GM19372 (cell line): ENCODE measurements at regions not wholly inside any gene's neighbourhood (a gene's known extent, or its start where the extent isn't known, plus 50 kb on each side); places are given as distances from the start of the nearest gene placed in this dataset.

ENCODE experiments used
- ATAC-seq: cut with Tn5 transposase; IDR thresholded peaks from one replicate; pipeline ENCODE4 v1.9.1; 2021; ENCODE audit warnings: mild to moderate bottlenecking, low read depth, moderate library complexity; ENCODE audit not compliant: unreplicated experiment

- ATAC-seq = no peak
Measured at GRCh38 chr9:117549444-117549843, 134.6 kb upstream of the ASTN2 start.

DNA sequence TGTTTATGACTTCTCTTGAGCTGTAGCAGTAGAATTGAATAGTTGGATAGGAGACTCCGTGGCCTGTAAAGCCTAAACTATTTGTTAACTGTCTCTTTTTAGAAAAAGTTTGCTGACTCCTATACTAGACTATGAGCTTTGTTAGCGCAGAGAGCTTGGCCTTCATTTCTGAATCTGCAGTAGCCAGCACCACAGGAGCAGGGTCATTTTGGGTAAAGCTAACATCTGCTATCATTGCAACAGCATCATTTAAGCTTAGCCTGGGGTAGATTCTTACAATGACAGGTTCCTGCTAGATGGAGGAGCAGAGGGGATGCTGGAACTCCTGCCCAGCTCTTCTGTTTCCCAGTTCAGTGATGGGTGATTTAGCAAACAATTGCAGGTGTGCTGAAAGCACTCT, 133.7 kb upstream of the ASTN2 start:
- no peak for ATAC-seq

- no peak for ATAC-seq
Measured at GRCh38 chr9:117547904-117548303, 133.0 kb upstream of the ASTN2 start.

DNA sequence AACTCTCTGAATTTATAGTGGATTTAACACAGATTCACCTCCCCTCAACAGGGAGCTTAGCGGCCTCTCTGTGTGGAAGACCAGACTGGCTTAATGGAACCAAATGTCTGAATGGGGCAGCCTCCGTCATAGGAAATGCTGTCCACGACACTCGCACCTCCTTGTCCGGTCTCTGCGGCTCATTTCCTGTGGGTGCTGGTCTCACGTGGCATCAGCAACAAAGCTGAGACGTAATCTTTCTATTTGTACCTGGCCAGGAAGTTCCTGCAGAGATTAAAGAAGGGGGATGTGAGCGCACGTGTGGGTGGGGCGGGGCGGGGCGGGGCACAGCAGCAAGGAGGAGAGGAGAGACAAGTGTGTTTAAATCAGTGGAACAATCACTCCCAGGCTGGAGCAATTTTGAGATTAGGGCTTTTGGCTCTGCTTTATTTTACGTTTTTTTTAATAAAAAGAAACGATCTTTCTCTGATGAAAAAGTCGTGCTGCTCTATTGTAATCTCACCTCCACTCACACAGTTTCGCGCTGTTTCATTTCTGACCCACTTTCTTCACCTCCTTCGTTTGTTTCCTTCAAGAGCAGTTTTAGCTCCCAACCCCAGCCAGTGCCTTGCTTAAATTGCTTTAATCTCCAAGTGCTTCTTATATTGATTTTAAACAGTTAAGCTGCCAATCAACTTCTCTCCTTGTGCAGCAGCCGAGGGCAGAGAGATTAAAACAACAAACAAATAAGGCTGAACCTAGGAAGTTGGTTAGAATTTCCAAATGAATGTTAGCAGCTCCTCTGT, 132.2 kb upstream of the ASTN2 start:
- no peak for ATAC-seq

- no peak for ATAC-seq
Measured at GRCh38 chr9:117545846-117546245, 131.0 kb upstream of the ASTN2 start.

- ATAC-seq = no peak
Measured at GRCh38 chr9:117543089-117543488, 128.2 kb upstream of the ASTN2 start.

- no peak for ATAC-seq
Measured at GRCh38 chr9:117542021-117542420, 127.2 kb upstream of the ASTN2 start.

GRCh38 chr9:117541181-117541580, 126.3 kb upstream of the ASTN2 start:
- ATAC-seq = no peak

- ATAC-seq = no peak
Measured at GRCh38 chr9:117535973-117536372, 121.1 kb upstream of the ASTN2 start.

DNA sequence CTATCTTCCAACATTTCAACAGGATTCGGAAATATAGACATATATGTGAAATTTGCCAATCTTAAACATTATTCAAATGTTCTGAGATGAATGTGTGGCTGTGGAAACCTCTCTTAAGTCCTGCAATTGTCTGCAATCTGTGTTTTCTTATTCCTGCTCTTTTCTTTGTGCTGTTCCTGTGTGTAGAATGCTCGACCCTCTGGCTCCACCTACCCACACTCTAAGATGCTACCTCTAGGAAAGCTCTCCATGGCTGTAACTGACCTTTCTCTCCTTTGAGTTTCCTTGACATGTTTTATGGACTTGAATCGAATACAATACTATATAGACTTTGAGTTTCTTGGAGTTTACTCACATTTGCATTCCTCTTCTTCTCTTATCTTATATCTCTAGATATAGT, 120.6 kb upstream of the ASTN2 start:
- ATAC-seq = no peak

DNA sequence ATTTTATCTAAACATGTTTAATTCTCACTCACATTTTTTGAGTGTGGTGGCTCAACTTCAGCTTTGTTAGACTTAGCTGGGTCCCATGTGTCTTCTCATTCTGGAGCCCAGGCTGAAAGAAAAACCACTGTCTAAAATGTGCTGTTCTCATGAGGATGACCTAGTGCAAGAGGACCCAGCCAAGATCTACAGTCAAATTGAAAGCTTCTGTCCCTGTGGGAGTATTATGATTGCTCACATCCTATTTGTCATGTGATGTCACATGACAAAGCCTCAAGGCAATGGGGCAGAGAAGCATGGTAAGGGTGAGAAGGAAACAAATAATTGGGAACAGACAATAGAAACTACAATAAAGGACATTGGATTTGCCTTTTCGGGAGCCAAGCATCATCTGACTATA, 113.4 kb upstream of the ASTN2 start:
- no peak for ATAC-seq

DNA sequence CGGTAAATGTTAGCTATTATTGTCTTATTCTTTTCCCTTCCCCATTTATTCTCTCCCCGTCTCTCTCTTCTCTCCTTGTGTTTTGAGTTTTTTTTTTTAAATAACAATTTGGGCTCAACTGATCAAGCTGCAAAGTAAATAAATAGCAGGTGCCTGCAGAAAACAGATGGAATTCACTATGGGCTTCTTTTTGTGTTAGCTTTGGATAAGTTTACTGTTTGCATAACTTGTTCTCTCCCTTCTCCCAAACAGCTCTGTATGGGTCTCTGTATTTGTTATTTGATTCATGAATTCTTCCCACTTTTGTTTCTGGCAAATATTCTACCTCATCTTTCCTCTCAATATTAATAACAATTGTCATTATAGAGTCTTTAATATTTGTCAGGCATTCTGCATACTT, 111.8 kb upstream of the ASTN2 start:
- ATAC-seq = no peak

GRCh38 chr9:117523531-117524153, 108.8 kb upstream of the ASTN2 start:
- ATAC-seq = no peak

GRCh38 chr9:117521293-117521692, 106.4 kb upstream of the ASTN2 start:
- no peak for ATAC-seq

DNA sequence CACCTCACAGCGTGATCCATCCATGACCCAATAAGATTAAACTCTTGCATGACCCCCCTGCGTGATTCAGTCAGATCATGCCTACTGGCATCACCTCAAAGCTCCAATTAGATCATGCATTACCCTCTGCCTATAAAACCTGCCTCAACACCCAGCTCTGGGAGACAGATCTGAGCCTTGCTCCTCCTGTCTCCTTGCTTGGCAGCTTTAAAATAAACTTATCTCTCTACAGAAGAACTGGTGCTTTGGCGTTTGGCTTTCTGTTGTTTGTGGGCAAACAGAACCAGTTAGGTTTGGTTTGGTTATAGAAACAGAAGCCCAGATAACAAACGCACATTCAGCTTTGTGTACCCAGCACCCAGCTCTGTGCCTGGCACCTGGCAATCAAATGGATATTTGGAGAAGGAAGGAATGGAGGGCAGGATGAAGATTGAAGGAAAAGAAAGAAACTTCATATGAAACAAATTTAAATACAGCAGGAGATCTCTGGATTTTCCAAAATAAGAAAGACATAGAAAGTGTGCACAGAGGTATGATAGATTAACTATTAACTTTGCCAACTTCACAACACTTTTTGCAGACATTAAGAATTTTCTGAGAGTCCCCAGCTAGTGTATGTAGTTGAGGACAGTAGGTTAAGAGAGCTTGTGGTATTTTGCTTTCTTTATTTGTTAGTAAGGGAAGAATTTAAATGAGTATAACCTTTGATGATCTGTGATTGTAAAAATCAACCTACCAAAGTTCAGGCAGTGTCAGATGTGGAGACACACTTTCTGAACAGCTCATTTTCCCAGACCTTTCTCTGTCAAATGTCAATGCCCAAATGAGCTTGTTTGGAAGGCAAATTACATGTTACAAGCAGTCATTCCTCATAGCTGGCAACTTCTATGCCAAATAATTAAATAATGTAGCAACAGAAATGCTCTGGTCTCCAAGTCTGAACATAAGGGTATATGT, 102.1 kb upstream of the ASTN2 start:
- no peak for ATAC-seq

GRCh38 chr9:117511852-117512481, 97.1 kb upstream of the ASTN2 start:
- ATAC-seq = no peak

DNA sequence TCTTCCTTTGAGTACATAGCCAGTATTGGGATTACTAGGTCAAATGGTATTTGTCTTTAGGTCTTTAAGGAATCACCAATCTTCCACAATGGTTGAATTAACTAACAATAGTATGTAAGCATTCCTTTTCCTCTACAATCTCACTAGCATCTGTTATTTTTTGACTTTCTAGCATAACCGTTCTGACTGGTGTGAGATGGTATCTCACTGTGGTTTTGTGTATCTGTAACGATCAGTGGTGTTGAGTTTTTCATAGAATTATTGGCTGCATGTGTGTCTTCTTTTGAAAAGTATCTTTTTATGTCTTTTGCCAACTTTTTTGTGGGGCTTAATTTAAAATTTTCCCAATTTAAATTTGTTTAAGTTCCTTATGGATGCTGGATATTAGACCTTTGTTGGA, 81.5 kb upstream of the ASTN2 start:
- no peak for ATAC-seq

GRCh38 chr9:117494401-117495090, 79.7 kb upstream of the ASTN2 start:
- no peak for ATAC-seq

DNA sequence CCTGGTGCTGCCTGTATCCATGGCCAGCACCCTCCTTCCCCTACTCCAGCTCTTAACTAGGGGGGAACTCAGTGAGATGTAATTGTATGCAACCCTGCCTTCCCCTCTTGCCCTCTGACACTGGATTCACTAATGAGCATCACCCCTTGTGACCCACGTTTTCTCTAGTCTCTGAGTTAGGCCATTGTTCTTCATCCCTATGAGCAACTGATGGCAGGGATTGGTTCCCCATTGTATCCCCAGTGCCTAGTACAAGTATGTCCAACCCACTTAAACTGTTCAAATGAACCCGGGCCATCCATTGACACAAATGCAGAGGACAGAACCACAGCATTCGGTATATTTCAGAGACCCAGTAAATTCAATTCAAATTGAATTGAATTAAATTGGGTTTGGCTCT, 77.6 kb upstream of the ASTN2 start:
- no peak for ATAC-seq

DNA sequence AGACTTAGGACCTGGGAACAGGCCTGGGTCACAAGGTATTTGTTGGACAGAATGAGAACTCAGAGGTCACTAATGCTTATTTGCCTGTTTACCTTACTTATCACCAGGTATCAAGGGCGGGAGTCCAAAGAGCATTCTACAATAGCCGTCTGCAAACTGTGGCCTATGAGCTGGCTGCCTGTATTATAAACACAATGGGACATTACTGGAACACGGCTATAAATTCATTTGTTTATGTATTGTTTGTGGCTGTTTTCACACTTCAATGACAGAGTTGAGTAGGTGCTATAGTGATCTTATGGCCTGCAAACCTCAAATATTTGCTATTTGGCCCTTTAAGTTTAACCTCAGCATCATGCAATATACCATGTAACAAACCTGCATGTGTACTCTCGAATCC, 76.6 kb upstream of the ASTN2 start:
- no peak for ATAC-seq
